ENCODE measurements at regions not wholly inside any gene's neighbourhood (a gene's known extent, or its start where the extent isn't known, plus 50 kb on each side); places are given as distances from the start of the nearest gene placed in this dataset.
"Not testable (repeated sequence)": the region's sequence is repeated elsewhere in the genome, so short reads cannot be mapped to it uniquely, and the experiment has no call there.

DNA sequence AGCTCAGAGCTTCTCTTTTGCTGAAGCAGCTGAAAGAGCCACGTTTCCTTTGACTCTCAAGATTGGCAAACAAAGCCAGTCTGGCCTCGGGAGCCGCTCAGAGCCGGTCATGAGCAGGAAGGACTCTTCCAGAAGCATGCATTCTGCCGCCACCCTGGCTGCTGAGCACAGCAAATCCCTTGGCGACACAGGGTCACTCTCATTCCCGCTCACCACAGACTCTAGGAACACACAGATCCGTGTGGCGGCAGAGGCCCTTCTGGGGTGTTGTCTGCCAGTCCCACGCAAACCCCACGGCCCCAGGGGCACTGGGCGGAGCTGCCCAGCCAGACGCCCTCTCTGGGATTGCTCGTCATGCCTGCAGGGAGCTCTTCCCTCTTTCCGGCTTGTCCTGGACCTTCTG lies 157.0 kb downstream of the C16orf95 start:
- no peak overlapping the region for H3K4me3 ChIP-seq (ENCODE audit: low read length)
- ChIA-PET CTCF (no interaction called here), POLR2A (no interaction called here)
- no peaks in the 10 kb centered on the region for H3K4me1 ChIP-seq (ENCODE audit: insufficient read depth, low read length)
- no peak overlapping the region for H3K27ac Mint-ChIP-seq
- H3K4me3 Mint-ChIP-seq: no peak overlapping the region
- no peak for DNase-seq
- H3K4me1 Mint-ChIP-seq: no peaks in the 10 kb centered on the region
- H3K36me3 Mint-ChIP-seq: no peaks in the 10 kb centered on the region
- H3K27me3 ChIP-seq (ENCODE audit: insufficient read depth, low read length, poor library complexity, severe bottlenecking): no peaks in the 10 kb centered on the region
- H3K9me3 Mint-ChIP-seq: peaks cover 0 to 2% (median 0%) of the 10 kb centered on the region in 5 donors
- H3K9me3 ChIP-seq (ENCODE audit: low read length): no peaks in the 10 kb centered on the region
- peaks cover 3 to 4% of the 10 kb centered on the region in 2 donors for H3K27me3 Mint-ChIP-seq
- no peak overlapping the region for H3K27ac ChIP-seq (ENCODE audit: low read depth, low read length)
- H3K36me3 ChIP-seq (ENCODE audit: insufficient read depth, low read length): no peaks in the 10 kb centered on the region

DNA sequence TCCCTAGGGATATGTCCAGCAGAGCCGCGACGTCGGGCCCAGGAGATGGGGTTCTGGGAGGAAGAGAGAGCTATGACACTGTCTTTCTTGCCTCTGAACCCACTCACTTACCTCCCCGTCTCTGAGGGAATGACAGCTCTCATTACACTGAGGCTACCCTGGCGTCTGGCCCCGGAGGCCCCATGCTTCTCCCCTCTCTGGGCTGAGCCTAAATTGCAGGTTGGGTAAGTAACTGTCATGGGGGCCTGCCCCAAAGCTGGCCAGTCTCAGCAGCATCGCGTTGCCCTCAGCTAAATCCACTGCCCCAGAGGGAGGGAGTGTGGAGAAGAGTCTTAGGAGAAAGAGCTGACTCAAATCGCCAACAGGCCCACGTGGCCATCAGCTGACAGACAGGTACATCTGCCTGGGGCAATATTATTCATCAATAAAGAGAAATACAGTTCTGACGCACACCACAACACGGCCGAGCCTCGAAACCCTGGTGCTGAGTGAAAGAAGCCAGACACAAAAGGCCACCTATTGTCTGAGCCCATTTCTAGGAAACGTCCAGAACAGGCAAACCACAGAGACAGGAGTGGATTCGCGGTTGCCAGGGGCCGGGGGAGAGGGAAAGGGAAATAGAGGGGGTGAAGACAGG lies 156.4 kb downstream of the C16orf95 start:
- Histone ChIP-seq H3K9me3 (ENCODE audit: low read length) (no peaks in the 10 kb centered on the region), H3K4me1 (ENCODE audit: insufficient read depth, low read length) (no peaks in the 10 kb centered on the region), H3K4me3 (ENCODE audit: low read length) (no peak overlapping the region), H3K27ac (ENCODE audit: low read depth, low read length) (no peak overlapping the region), H3K27me3 (ENCODE audit: insufficient read depth, low read length, poor library complexity, severe bottlenecking) (no peaks in the 10 kb centered on the region), H3K36me3 (ENCODE audit: insufficient read depth, low read length) (no peaks in the 10 kb centered on the region)
- Mint-ChIP-seq H3K27me3 (peaks cover 3 to 4% of the 10 kb centered on the region in 2 donors), H3K4me3 (no peak overlapping the region), H3K36me3 (no peaks in the 10 kb centered on the region), H3K4me1 (no peaks in the 10 kb centered on the region), H3K9me3 (peaks cover 0 to 2% (median 0%) of the 10 kb centered on the region in 5 donors), H3K27ac (no peak overlapping the region)
- DNase-seq: no peak
- POLR2A ChIA-PET: no interaction called here
- CTCF ChIA-PET: no interaction called here

DNA sequence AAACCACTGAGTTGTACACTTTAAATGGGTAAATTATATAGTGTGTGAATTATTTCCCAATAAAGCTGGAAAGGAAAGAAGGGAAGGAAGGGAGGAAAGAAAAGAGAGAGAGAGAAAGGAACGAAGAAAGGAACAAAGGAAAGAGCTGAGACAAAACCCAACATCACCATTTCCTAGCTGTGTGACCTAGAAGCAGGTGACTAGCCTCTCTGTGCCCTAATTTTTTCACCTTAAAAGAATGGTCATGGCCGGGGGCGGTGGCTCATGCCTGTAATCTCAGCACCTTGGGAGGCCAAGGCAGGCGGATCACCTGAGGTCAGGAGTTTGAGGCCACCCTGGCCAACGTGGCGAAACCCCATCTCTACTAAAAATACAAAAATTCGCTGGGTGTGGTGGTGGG lies 155.8 kb downstream of the C16orf95 start:
- DNase-seq, CTCF ChIA-PET: not testable (repeated sequence)

DNA sequence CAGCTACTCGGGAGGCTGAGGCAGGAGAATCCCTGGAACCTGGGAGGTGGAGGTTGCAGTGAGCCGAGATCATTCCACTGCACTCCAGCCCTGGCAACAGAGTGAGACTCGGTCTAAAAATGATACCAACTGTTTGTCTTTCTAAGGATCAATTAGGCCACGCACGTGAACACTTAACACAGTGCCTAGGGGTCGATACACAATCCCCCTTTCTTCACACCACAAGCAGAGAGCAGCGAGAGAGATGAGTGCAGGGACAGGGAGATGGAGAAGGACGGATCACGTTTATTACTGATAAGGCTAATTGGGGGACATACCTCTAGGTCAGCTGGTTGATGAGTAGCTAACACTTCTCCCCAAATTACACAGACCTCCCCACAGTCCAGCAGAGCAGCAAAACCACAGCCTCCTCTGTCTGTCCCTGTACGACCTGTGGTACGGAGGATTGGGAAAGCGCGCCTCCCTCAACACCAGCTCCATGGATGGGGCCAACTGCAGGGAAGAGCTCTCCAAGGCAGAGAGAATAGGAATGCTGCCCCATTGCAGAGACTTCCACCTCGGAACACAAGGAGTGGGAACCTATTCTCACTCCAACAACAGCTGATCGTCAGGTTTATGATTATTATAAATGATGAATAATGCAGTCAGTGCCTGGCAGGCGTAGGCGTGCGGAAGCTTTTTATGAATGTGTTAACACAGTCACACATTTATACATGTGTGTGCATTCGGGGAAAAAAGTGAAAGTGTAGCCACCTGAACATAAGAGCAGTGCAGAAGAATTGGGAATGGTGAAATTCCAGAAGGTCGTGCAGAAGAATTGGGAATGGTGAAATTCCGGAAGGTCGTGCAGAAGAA lies 155.1 kb downstream of the C16orf95 start:
- DNase-seq: no peak
- CTCF ChIA-PET: no interaction called here
- H3K27ac Mint-ChIP-seq: peak overlapping the region in 1 of 8 donors; percentile 64
- H3K36me3 Mint-ChIP-seq: no peaks in the 10 kb centered on the region
- H3K9me3 Mint-ChIP-seq: peaks cover 0 to 2% (median 0%) of the 10 kb centered on the region in 5 donors
- no peak overlapping the region for H3K4me3 ChIP-seq (ENCODE audit: low read length)
- no peak overlapping the region for H3K27ac ChIP-seq (ENCODE audit: low read depth, low read length)
- H3K27me3 Mint-ChIP-seq: peaks cover 1 to 4% of the 10 kb centered on the region in 2 donors
- no peak overlapping the region for H3K4me3 Mint-ChIP-seq
- H3K4me1 Mint-ChIP-seq: no peaks in the 10 kb centered on the region
- no peaks in the 10 kb centered on the region for H3K36me3 ChIP-seq (ENCODE audit: insufficient read depth, low read length)
- POLR2A ChIA-PET: no interaction called here
- H3K4me1 ChIP-seq (ENCODE audit: insufficient read depth, low read length): no peaks in the 10 kb centered on the region
- H3K9me3 ChIP-seq (ENCODE audit: low read length): no peaks in the 10 kb centered on the region
- H3K27me3 ChIP-seq (ENCODE audit: insufficient read depth, low read length, poor library complexity, severe bottlenecking): no peaks in the 10 kb centered on the region

More for the DNA sequence above, 155.8 kb downstream of the C16orf95 start:
- H3K4me1 Mint-ChIP-seq; H3K27me3 Mint-ChIP-seq; POLR2A ChIA-PET; H3K27ac ChIP-seq (ENCODE audit: low read depth, low read length); H3K9me3 Mint-ChIP-seq; H3K36me3 Mint-ChIP-seq; H3K36me3 ChIP-seq (ENCODE audit: insufficient read depth, low read length); H3K27me3 ChIP-seq (ENCODE audit: insufficient read depth, low read length, poor library complexity, severe bottlenecking); H3K4me3 Mint-ChIP-seq; H3K27ac Mint-ChIP-seq; H3K4me1 ChIP-seq (ENCODE audit: insufficient read depth, low read length); H3K9me3 ChIP-seq (ENCODE audit: low read length); H3K4me3 ChIP-seq (ENCODE audit: low read length): not testable (repeated sequence)

DNA sequence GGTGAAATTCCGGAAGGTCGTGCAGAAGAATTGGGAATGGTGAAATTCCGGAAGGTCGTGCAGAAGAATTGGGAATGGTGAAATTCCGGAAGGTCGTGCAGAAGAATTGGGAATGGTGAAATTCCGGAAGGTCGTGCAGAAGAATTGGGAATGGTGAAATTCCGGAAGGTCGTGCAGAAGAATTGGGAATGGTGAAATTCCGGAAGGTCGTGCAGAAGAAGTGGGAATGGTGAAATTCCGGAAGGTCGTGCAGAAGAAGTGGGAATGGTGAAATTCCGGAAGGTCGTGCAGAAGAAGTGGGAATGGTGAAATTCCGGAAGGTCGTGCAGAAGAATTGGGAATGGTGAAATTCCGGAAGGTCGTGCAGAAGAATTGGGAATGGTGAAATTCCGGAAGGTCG lies 154.4 kb downstream of the C16orf95 start:
- H3K27ac Mint-ChIP-seq: peak overlapping the region in 1 of 8 donors; percentile 64
- H3K27ac ChIP-seq (ENCODE audit: low read depth, low read length); H3K4me1 Mint-ChIP-seq; H3K27me3 ChIP-seq (ENCODE audit: insufficient read depth, low read length, poor library complexity, severe bottlenecking); H3K9me3 ChIP-seq (ENCODE audit: low read length); H3K27me3 Mint-ChIP-seq; POLR2A ChIA-PET; H3K9me3 Mint-ChIP-seq; CTCF ChIA-PET; H3K4me3 Mint-ChIP-seq; H3K36me3 ChIP-seq (ENCODE audit: insufficient read depth, low read length); DNase-seq; H3K36me3 Mint-ChIP-seq; H3K4me1 ChIP-seq (ENCODE audit: insufficient read depth, low read length); H3K4me3 ChIP-seq (ENCODE audit: low read length): not testable (repeated sequence)

DNA sequence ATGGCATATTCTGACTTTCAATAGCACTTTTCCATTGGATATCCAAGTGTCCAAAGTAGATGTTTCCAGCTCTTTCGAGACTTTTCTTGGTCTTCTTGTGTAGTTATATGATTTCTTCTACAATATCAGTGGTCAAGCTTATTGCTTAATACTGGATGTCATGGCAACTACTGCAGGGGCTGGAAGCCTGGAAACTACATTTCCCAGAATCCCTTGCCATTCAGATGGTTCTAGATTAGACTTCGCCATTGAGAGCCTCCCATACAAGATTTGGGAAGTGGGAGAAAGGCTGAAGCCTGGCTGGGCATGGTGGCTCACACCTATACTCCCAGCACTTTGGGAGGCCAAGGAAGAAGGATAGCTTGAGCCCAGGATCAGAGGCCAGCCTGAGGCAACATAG lies 153.6 kb downstream of the C16orf95 start:
- H3K27ac Mint-ChIP-seq: no peak overlapping the region
- no peaks in the 10 kb centered on the region for H3K4me1 Mint-ChIP-seq
- CTCF ChIA-PET: no interaction called here
- Histone ChIP-seq H3K4me1 (ENCODE audit: insufficient read depth, low read length) (no peaks in the 10 kb centered on the region), H3K4me3 (ENCODE audit: low read length) (no peak overlapping the region), H3K36me3 (ENCODE audit: insufficient read depth, low read length) (no peaks in the 10 kb centered on the region), H3K27ac (ENCODE audit: low read depth, low read length) (no peak overlapping the region), H3K27me3 (ENCODE audit: insufficient read depth, low read length, poor library complexity, severe bottlenecking) (no peaks in the 10 kb centered on the region), H3K9me3 (ENCODE audit: low read length) (no peaks in the 10 kb centered on the region)
- POLR2A ChIA-PET: no interaction called here
- H3K36me3 Mint-ChIP-seq: no peaks in the 10 kb centered on the region
- peaks cover 0 to 1% of the 10 kb centered on the region in 2 donors for H3K27me3 Mint-ChIP-seq
- H3K4me3 Mint-ChIP-seq: no peak overlapping the region
- H3K9me3 Mint-ChIP-seq: peaks cover 0 to 4% (median 0%) of the 10 kb centered on the region in 5 donors
- DNase-seq: no peak

DNA sequence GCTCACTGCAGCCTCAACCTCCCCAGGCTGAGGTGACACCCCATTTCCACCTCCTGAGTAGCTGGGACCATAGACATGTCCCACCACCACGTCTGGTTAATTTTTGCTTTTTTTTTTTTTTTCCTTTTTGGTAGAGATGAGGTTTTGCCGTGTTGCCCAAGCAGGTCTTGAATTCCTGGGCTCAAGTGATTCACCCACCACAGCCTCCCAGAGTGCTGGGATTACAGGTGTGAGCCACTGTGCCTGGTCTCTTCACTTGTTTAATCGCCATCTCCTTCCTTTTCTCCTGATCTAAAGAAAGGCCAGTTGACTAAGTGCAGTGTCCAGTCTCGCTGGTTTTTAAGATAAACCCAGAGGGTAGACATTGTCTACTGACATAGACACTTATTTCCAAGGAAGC lies 152.0 kb downstream of the C16orf95 start:
- H3K4me3 ChIP-seq (ENCODE audit: low read length): no peak overlapping the region
- DNase-seq: no peak
- H3K27ac Mint-ChIP-seq: no peak overlapping the region
- no peak overlapping the region for H3K4me3 Mint-ChIP-seq
- H3K9me3 Mint-ChIP-seq: peaks cover 0 to 4% (median 0%) of the 10 kb centered on the region in 5 donors
- no peaks in the 10 kb centered on the region for H3K36me3 ChIP-seq (ENCODE audit: insufficient read depth, low read length)
- ChIA-PET CTCF (no interaction called here), POLR2A (no interaction called here)
- H3K9me3 ChIP-seq (ENCODE audit: low read length): no peaks in the 10 kb centered on the region
- H3K4me1 ChIP-seq (ENCODE audit: insufficient read depth, low read length): no peaks in the 10 kb centered on the region
- no peaks in the 10 kb centered on the region for H3K27me3 ChIP-seq (ENCODE audit: insufficient read depth, low read length, poor library complexity, severe bottlenecking)
- H3K27me3 Mint-ChIP-seq: peaks cover 0 to 1% of the 10 kb centered on the region in 2 donors
- no peak overlapping the region for H3K27ac ChIP-seq (ENCODE audit: low read depth, low read length)
- H3K36me3 Mint-ChIP-seq: no peaks in the 10 kb centered on the region
- no peaks in the 10 kb centered on the region for H3K4me1 Mint-ChIP-seq

DNA sequence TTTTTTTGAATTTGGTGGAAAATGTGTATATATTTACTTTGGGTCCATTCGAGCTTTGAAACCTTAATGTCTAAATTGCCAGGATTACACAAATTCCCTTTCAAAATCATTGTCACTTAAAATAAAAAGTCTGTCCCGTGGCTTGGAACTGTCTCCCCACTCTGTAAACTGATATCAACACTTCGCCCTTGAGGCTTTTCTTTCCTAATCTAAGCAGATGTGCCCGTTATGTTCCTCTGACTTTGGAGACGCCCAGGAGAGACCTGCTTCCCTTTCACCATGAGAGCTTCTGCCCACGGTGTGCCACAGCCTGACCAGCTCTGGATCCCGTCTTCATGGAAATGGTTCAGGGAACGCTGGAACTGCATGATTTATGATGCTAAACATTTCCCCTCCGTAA lies 151.3 kb downstream of the C16orf95 start:
- ChIA-PET CTCF (no interaction called here), POLR2A (no interaction called here)
- Mint-ChIP-seq H3K27me3 (peaks cover 1 to 5% of the 10 kb centered on the region in 2 donors), H3K4me3 (no peak overlapping the region), H3K36me3 (no peaks in the 10 kb centered on the region), H3K9me3 (peaks cover 0 to 4% (median 0%) of the 10 kb centered on the region in 5 donors), H3K27ac (no peak overlapping the region), H3K4me1 (no peaks in the 10 kb centered on the region)
- H3K36me3 ChIP-seq (ENCODE audit: insufficient read depth, low read length): no peaks in the 10 kb centered on the region
- H3K4me3 ChIP-seq (ENCODE audit: low read length): no peak overlapping the region
- no peaks in the 10 kb centered on the region for H3K9me3 ChIP-seq (ENCODE audit: low read length)
- H3K27me3 ChIP-seq (ENCODE audit: insufficient read depth, low read length, poor library complexity, severe bottlenecking): no peaks in the 10 kb centered on the region
- no peak for DNase-seq
- H3K27ac ChIP-seq (ENCODE audit: low read depth, low read length): no peak overlapping the region
- H3K4me1 ChIP-seq (ENCODE audit: insufficient read depth, low read length): no peaks in the 10 kb centered on the region
